Amygdala (tissue), 56 donors: ENCODE measurements at regions not wholly inside any gene's neighbourhood (a gene's known extent, or its start where the extent isn't known, plus 50 kb on each side); places are given as distances from the start of the nearest gene placed in this dataset.
"Not testable (repeated sequence)": the region's sequence is repeated elsewhere in the genome, so short reads cannot be mapped to it uniquely, and the experiment has no call there.

ENCODE experiments used
- DNase-seq, 56 donors: peaks; one replicate each; lab custom pipeline; 2025; lab: John Stamatoyannopoulos, UW

DNA sequence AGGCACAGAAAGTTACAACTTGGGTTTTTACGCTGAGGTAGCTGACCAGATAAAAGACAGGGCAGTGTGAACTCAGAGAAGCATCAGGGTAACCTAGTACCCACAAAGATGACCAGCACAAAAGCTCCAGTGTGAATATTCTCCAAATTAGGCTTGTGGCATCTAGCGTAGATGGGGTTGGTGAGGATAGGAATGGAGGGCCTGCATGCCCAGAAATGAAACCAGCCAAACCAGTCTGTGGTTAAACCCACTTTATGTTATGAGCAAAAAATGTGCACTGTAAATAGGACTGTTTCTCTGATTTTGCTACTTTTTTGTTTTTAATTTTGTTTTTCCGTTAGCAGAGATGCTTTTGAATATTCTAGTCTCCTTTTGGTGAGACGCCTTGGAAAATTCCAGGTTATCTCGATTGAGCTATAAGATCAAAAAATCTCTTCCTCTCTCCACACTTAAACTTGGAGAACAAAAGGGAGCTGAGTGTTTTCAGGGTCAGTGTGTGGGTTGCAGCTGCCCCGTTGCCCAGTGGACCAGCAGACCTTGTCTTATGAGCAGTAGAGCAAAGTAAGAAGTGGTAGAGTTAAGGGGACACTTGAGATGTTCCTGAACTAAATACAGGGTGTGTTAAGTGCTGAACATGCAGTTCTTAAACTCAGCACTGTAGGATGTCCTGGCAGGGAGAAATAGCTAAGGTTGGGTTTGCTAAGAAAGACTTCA, 132.9 kb downstream of the C3orf38 start:
- no peak for DNase-seq

DNA sequence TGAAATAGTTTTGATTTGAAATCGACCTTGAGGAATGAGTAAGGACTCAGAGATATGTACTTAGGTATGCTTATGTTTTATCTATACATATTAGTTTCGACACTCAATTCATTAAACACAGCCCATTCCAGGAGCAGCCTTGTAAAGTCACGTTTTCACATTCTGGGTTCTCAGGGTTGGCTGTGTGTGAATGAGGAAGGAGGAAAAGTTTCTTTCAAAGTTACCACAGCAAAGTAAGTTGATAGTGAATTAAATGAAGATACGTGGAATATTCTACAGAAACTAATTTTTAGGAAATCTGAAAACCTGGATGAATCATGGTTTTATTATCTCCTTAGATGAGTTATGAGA, 133.5 kb downstream of the C3orf38 start:
- no peak for DNase-seq

DNA sequence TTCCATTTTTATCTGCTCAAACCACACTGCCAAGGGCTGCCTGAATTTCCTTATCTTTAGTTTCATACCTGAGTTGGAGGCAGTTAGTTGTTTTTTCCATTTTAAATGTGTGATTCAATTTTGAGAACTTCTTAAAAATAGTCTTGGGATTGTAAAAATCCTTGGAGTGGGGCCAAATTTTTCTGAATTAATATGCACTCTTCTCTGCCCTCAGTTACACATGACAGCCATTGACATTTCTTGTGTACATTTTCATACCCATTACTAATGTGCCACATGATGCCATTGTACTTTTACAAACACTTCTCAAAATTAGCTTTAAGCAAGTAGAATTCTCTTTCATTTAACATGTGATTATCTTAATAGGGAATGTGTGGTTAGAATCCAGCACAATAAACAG, 141.7 kb downstream of the C3orf38 start:
- no peak for DNase-seq

DNA sequence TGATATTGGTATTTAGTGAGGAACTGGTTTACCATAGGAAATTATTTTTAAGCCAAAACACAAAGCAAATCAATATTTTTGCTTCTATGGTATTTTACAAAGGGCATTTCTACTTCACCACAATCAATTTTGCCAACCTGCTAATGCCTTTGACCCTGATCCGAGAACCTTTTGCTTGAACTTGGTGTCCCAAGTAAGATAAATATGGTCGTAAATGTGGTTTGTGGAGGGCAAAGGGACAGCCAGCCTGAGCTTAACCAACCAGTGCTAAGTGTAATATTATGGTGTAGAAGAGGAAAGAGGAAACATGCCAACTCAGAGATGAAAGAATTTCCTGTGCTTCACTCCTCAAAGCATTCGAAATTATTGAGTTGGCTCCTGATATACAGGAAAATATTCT, 148.4 kb downstream of the C3orf38 start:
- no peak for DNase-seq

DNA sequence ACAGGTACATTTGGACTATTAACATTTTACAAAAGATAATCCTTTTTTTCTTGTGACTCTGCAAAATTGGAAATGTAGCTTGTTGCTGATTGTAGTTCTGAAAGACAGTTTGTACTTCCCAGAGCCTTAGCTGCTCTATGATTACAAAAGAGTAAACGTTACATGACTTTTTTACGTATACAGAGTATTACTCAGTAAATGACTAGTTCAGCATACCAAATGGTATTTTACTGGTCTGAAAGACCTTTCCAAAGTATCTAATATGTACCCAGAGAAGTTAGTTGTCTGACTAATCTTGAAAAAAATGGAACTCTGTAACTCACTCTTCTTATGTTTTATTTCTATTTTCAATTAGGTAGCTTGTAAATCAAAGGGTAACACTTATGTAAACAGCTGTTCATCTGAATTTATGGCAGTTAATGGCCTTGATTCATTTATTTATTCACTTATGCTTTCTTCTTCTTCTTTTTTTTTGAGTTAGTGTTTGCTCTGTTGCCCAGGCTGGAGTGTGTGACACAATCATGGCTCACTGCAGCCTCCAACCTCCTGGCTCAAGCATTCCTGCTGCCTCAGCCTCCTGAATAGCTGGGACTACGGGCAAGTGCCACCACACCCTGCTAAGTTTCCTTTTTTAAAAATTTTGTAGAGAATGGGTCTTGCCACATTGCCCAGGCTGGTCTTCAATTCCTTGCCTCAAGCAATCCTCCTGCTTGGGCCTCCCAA, 151.7 kb downstream of the C3orf38 start:
- DNase-seq: no peak

DNA sequence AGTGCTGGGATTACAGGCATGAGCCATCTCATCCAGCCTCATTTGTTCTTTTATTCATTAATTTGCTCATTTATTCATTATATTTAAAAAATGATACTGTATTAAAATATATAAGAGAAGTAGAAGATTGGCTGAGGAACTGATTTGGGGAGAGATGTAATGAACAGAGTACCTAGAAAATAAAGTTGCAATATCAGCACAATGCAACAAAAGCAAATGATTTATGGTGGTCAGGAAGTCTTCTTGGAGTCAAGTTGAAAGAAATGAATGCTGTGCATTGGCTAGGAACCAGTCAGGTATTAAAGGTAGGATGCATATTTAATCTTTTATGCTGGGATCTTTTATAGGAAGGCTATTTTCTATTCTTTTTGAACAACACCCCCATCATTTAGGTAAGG, 152.2 kb downstream of the C3orf38 start:
- DNase-seq: no peak

DNA sequence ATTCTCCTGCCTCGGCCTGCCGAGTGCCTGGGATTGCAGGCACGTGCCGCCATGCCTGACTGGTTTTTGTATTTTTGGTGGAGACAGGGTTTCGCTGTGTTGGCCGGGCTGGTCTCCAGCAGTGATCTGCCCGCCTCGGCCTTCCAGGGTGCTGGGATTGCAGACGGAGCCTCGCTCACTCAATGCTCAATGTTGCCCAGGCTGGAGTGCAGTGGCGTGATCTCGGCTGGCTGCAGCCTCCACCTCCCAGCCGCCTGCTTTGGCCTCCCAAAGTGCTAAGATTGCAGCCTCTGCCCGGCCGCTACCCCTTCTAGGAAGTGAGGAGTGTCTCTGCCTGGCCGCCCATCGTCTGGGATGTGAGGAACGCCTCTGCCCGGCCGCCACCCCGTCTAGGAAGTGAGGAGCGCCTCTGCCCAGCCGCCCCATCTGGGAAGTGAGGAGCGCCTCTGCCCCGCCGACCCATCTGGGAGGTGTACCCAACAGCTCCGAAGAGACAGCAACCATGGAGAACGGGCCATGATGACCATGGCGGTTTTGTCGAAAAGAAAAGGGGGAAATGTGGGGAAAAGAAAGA, 153.7 kb downstream of the C3orf38 start:
- not testable (repeated sequence) for DNase-seq

DNA sequence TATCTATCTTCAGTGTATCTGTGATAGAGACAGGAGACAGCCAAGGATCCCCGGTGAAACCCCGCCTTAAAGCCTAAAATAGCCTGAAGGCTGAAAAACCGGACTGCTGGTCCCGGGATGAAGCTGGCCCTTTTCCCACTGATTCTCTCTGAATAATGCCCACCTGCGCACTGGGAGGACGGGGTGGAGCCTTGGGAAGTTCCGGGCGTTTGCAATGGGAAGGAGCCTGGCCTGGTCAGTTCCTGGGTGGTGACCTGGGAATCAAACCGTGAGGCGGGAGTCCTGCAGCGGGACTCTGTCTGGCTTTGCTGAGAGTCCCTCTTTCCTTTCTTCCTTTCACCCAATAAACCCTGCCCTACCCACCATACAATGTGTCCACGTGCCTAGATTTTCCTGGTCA, 157.9 kb downstream of the C3orf38 start:
- no peak for DNase-seq

DNA sequence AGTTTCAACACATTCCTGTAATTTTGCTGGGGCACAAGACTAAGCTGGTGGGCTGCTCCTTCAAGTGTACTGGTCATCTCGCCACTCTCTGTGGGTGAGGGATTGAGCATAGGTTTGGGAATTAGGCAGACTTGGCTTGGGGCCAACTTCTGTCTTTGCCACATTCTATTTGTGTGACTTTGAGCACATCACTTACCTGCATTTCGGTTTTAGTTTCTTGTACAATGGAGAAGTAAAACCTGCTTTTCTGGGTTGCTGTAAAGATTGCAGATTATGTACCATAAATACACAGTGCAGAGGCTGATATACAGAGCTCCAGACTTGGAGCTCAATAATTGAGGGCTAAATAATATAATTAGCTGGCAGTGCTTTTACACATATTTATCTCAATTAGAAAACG, 162.1 kb downstream of the C3orf38 start:
- DNase-seq: no peak

DNA sequence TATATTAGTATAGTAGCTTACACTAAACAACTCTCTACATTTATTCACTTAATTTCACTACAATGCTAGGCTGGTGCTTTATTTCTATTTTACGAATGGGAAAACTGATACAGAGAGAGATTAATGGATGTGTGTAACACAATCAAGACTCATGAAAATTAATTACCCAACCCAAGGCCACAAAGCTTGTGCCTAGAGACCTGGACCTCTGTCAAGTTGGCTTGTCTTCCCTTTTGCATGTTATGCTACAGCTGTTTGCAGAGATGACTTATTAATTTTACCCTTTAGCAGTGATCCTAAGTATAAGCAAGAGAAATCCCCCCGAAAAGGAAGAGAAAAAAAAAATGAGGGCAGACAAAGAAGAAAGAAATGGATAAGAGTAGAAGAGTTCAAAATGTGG, 162.5 kb downstream of the C3orf38 start:
- no peak for DNase-seq

DNA sequence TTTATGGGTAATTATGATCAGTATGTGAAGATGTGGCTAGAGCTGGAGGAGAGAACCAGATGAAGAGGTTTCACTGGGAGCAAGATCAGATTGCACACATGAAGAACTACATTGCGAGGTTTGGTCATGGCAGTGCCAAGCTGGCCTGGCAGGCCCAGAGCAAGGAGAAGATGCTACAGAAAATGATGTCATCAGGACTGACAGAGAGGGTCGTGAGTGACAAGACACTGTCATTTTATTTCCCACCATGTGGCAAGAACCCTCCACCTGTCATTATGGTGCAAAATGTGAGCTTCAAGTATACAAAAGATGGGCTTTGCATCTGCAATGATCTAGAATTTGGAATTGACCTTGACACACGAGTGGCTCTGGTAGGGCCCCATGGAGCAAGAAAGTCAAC, 168.3 kb downstream of the C3orf38 start:
- DNase-seq: no peak

DNA sequence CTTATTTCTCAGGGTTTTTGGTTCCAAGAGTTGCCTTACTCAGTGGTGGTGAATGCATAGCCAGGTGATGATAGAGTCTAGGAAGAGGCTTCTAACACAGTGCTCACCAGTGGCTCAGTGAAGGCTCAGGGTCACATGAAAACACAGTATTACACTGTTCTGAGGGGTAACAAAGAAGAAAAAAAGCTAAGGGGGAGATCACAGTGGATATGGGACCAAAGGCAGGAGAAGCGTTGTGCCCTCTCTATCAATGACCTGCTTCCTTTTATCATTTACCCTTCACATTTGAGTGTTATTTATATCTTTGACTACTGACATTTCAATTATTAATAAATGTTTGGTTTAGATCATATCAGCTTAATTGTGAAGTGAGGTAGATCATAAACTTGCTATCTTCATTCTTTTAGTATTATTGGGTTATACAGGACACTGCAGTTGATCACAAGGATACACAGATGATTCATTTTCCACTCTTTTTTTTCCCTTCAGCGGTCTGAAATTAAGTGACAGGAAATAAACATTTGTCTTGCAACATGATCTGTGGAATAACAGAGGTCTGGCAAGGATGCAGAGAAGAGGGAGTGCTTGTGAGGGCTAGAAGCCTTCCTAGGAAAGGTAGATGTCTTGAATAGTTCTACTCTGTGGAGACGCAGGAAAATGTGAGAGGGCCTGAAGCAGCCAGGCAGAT, 171.7 kb downstream of the C3orf38 start:
- DNase-seq: no peak

DNA sequence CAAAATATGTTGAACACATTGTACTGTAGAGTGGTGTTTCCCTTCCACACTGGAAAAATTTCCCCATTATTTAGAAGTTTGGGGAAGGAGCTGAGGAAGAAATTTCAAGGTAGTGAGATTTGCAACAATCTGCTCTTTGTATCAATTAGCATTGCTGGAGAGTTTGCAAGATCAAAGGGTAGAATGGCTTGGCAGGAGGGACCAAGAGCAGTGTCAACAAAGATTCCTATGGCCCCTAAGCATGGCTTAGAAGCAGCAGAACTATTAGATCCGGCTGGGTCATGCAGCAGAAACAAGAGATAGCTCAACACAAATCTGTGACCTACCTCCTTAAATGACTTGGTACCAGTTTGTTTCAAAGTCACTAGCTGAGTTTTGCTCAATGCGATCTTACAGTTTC, 175.0 kb downstream of the C3orf38 start:
- no peak for DNase-seq

DNA sequence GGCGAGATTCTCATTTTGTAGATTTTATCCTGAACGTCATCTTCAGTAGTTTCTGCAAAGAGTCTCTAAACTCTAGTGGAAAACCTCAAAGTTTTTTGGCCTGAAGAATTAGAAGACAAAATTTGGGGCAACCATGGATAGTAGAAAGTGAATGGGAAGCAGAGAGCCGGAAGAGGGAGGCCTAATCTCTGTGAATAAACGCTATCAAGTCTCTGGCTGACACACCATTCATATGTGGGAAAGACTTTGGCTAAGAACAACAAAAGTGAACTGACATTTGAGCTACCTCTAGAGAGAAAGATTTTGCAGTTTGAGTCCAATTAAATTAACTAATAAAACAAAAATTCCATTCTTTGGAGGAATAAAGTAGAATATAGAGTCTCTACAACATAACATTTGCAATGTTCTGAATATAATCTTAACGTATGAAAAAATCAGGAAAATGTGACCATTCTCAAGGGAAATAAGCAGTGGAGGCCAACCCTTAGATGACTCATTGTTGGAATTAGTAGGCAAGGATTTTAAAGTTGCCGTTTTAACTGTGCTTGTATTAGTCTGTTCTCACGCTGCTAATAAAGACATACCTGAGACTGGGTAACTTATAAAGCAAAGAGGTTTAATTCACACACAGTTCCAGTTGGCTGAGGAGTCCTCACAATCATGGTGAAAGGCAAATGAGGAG, 184.6 kb downstream of the C3orf38 start:
- DNase-seq: no peak

DNA sequence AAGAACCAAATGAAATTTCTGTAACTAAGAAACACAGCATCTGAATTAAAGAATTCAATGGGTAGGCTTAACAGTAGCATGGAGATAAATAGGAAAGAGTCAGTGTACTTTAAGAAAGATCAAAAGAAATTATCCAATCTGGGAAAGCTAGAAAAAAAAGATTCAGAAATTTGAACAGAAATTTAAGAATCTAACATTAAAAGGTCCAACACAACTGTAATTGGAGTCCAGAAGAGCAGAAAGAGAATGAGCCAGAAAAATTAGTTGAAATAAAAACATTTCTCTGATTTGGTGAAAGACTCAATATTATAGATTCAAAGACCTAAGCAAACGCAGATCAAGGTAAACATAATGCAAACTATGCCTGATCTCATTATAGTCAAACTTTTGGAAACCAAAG, 187.1 kb downstream of the C3orf38 start:
- no peak for DNase-seq

DNA sequence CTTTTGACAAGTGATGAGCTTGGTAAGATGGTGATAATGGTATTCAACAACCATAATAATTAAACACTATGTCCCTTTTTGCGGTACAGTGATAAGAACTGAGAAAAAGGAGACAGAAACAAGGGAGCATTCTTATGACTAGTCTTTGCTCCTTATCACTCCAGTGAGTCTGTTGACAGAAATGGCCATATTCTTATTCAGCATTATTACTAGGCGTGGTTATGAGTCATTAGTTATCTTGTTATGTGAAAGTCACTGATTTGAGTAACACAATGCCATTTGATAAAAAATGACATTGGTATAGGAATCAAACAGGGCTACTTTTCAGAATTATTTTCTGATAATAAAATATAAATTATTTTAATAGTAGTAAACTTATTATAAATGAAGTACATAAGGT, 193.5 kb downstream of the C3orf38 start:
- DNase-seq: no peak

DNA sequence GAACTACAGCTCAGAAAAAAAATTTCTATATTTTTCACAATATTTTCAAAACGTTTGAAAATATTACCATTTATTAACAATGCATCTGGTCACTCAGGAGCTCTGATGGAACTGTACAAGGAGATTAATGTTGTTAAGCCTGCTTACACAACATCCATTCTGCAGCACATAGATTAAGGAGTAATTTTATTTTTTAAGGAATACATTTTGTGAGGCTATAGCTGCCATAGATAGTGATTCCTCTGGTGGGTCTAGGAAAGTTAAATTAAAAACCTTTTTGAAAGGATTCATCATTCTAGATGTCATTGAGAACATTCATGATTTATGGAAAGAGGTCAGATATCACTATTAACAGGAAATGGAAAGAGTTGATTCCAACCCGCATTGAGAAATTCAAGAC, 196.9 kb downstream of the C3orf38 start:
- no peak for DNase-seq

DNA sequence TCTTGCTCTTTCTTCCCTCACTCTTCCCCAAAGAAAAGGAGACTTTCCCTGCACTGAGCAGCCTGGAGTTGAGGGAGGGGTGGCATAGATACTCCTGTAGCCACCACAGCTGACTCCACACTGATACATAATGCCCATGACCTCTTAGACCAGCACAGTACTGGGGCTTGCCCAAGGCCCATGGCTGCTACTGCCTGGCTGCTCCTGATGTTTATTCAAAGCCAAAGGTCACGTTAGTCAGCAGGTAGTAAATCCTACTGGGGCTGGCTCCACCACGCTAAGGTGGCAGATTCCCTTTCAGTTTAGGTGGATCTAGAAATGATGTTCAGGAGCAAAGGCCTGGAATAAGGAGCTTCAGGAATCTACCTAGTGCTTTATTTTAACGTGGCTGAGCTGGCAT, 212.7 kb downstream of the C3orf38 start:
- DNase-seq: no peak

DNA sequence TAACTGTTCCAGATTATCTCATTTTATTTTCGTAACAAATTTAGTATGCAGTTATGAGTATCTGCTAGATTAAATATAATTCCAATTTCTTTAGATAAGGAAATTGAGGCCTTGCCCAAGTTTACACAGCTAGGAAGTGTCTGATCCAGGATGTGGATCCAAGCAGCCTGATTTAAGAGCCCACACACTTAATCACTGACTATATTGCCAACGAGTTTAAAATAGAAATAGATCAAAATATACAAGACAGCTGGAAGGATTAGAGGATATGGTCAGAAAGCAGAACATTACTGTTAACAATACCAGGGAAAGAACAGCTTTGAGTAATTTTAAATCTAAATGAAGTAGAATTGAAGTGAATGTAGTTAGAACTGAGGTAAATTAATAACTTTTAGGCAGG, 215.2 kb downstream of the C3orf38 start:
- no peak for DNase-seq

DNA sequence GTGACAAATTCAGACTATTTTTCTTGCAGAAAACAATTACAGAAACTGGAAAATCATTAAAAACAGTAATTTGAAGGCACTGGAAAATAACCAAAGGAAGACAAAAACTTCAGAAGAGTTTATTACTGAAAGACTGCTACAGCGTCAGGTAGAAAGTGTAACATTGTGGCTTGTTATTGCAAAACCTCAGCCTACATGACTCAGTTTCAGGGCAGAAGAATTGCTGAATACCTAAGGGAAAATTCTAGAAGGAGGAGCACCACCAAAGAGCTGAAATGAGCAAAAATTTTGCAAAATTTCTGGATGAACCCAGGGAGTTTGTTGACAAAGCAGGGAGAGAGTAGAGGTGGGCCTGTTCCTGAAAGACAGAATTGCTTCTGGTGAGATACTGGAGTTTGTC, 219.6 kb downstream of the C3orf38 start:
- DNase-seq: no peak

DNA sequence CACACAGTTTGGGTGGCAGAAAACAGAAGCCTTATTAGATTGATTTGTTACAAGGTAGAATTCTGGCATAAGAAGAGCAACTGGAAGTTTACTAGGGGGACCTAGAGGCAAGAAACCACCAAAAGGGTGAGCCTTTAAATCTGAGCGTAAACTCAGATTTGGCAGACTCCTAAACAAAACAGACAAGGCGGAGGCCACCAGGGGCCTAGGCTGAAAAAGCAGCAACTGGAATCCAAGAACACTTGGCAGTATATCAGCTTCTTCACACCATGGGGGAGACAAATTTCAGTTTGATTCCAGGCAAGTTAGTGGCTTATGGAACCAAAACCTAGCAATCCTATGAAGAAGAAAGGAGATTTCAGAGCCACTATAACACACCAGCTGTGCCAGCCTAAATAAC, 220.0 kb downstream of the C3orf38 start:
- DNase-seq: no peak
